ENCODE measurements at regions not wholly inside any gene's neighbourhood (a gene's known extent, or its start where the extent isn't known, plus 50 kb on each side); places are given as distances from the start of the nearest gene placed in this dataset.

DNA sequence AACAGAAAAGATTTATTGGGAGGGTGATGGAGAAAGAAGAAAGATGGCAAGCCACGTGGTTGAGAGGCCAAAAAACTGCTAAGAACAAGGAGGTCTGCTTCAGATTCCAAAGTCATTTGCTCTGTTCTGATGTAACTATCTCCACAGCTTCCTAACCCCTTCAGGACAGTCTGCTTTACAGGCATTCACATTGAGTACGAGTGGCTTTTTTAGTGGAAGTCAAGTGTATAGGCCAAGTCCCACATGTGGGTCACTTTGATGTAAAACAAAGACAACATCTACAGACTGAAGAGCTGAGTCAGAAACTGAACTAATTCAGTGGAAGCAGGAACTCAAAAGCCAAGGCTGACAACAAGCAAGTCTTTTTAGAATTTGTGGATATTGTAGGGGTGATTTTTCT, 128.7 kb upstream of the F3 start:
- no peak for DNase-seq (ENCODE audit: low read depth)
- ChIA-PET POLR2A (no interaction called here), CTCF (no interaction called here)
- H3K4me3 ChIP-seq (ENCODE audit: low read depth, low read length), result no peak overlapping the region
- H3K27me3 ChIP-seq (ENCODE audit: control insufficient read depth, insufficient read depth, low read length), result no peaks in the 10 kb centered on the region
- TF ChIP-seq, protein P1, sequence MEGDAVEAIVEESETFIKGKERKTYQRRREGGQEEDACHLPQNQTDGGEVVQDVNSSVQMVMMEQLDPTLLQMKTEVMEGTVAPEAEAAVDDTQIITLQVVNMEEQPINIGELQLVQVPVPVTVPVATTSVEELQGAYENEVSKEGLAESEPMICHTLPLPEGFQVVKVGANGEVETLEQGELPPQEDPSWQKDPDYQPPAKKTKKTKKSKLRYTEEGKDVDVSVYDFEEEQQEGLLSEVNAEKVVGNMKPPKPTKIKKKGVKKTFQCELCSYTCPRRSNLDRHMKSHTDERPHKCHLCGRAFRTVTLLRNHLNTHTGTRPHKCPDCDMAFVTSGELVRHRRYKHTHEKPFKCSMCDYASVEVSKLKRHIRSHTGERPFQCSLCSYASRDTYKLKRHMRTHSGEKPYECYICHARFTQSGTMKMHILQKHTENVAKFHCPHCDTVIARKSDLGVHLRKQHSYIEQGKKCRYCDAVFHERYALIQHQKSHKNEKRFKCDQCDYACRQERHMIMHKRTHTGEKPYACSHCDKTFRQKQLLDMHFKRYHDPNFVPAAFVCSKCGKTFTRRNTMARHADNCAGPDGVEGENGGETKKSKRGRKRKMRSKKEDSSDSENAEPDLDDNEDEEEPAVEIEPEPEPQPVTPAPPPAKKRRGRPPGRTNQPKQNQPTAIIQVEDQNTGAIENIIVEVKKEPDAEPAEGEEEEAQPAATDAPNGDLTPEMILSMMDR (IDR thresholded peaks at IDR 0.05; ENCODE audit: insufficient read depth, low read depth, low read length), result no peak
- no peaks in the 10 kb centered on the region for H3K36me3 ChIP-seq (ENCODE audit: control insufficient read depth, insufficient read depth, low read length)

DNA sequence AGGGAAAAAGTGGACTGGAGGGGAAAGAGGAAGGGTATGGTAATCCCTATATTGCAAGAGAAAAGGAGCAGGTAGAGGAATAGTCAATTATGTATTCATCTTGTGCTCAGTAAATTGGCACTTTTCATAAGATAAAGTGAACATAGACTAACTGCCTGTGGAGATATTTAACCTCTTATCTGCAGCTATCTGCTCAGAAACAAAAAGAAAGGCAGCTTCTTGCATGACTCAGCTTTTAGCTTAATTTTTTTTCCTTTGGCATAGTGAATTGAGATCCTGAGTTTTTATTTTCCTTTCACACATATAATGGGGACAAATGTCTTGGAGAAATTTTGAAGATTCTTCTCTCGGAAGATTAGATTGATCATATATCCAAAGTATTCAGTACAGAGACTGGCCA, 127.6 kb upstream of the F3 start:
- ChIA-PET CTCF (interaction anchor here (1.1 kb wide), 1 partner anchor 85 kb away, joined by 3 read pairs; no protein-coding TSS in a partner anchor), POLR2A (interaction anchor here (0.6 kb wide), 1 partner anchor 9 kb away, joined by 7 read pairs; no protein-coding TSS in a partner anchor)
- no peak for DNase-seq (ENCODE audit: low read depth)

DNA sequence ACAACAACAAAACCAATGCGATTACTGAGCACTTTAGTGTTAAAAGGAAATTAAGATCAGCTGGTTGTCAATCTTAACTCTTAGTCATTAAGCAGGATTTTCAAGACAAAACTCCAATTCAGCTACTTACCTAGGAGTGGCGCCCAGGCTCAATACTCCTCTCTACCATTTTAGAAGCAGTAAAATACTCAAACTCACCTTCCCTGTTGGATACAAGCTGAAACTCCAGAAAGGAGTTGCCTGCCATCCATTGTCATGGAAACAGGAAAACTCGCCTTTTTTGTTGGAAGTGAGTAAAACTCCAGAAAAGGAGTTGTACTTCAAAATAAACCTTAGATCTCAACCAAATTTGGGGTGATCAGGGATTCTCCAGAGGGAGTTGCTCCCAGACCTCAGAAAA, 127.0 kb upstream of the F3 start:
- H3K4me3 ChIP-seq (ENCODE audit: low read depth, low read length), result no peak overlapping the region
- H3K36me3 ChIP-seq (ENCODE audit: control insufficient read depth, insufficient read depth, low read length), result no peaks in the 10 kb centered on the region
- H3K27me3 ChIP-seq (ENCODE audit: control insufficient read depth, insufficient read depth, low read length), result no peaks in the 10 kb centered on the region
- ChIA-PET CTCF (interaction anchor here (1.1 kb wide), 1 partner anchor 85 kb away, joined by 3 read pairs; no protein-coding TSS in a partner anchor), POLR2A (no interaction called here)
- TF ChIP-seq, protein P1 (IDR thresholded peaks at IDR 0.05; ENCODE audit: insufficient read depth, low read depth, low read length), result no peak
- DNase-seq (ENCODE audit: low read depth), result no peak

More for the DNA sequence above, 127.6 kb upstream of the F3 start:
- Histone ChIP-seq H3K4me3 (ENCODE audit: low read depth, low read length) (no peak overlapping the region), H3K36me3 (ENCODE audit: control insufficient read depth, insufficient read depth, low read length) (no peaks in the 10 kb centered on the region), H3K27me3 (ENCODE audit: control insufficient read depth, insufficient read depth, low read length) (no peaks in the 10 kb centered on the region)
- TF ChIP-seq, protein P1 (IDR thresholded peaks at IDR 0.05; ENCODE audit: insufficient read depth, low read depth, low read length), result no peak

DNA sequence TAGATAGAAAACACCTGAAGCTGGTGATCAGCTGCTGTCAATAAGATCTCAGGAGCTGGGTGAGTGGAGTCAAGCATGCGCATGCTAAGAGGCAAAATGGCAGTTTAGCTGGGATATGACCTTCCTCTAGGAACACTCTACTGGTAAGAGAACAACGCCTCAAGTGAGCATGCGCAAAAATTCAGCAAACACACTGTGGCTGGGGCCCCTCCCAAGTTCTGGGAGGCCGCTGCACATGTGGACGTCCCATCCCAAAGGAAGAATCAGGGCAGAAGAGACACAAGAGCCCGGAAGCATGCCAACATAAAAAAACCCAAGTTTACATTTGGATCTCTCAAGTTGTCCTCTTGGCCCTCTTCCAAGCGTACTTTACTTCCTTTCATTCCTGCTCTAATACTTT, 126.3 kb upstream of the F3 start:
- Histone ChIP-seq H3K4me3 (ENCODE audit: low read depth, low read length) (no peak overlapping the region), H3K36me3 (ENCODE audit: control insufficient read depth, insufficient read depth, low read length) (no peaks in the 10 kb centered on the region), H3K27me3 (ENCODE audit: control insufficient read depth, insufficient read depth, low read length) (no peaks in the 10 kb centered on the region)
- TF ChIP-seq, protein P1 (IDR thresholded peaks at IDR 0.05; ENCODE audit: insufficient read depth, low read depth, low read length), result no peak
- ChIA-PET POLR2A (no interaction called here), CTCF (interaction anchor here (1.7 kb wide), 1 partner anchor 16 kb away, joined by 5 read pairs; no protein-coding TSS in a partner anchor)
- no peak for DNase-seq (ENCODE audit: low read depth)

DNA sequence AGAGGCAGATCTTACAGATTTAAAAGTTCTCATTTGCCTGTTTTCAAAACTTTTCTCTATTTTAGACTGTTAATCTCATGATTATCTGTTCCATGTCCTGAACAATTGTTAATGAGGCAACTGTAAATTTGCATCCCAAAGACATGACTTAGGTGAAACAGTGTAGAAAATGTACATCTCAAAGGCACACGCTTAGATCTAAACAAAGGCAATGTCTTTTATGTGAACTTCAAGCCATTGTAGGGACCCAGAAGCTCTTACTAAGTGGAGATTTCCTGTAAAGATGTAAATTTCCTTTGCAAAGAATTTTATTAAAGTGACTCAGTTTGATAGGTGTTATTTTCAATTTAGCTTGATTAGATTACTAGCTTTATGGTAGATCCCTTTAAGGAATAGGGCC, 125.2 kb upstream of the F3 start:
- no peak for DNase-seq (ENCODE audit: low read depth)
- H3K4me3 ChIP-seq (ENCODE audit: low read depth, low read length), result no peak overlapping the region
- H3K27me3 ChIP-seq (ENCODE audit: control insufficient read depth, insufficient read depth, low read length), result no peaks in the 10 kb centered on the region
- POLR2A ChIA-PET, result no interaction called here
- TF ChIP-seq, protein P1 (IDR thresholded peaks at IDR 0.05; ENCODE audit: insufficient read depth, low read depth, low read length), result no peak
- CTCF ChIA-PET, result interaction anchor here (0.6 to 1.7 kb wide), 2 partner anchors 15 to 1059 kb away, joined by 5 to 6 read pairs; no protein-coding TSS in a partner anchor
- H3K36me3 ChIP-seq (ENCODE audit: control insufficient read depth, insufficient read depth, low read length), result no peaks in the 10 kb centered on the region

All from BJ (cell line).